Breast epithelium (tissue), 4 donors: ENCODE measurements at regions not wholly inside any gene's neighbourhood (a gene's known extent, or its start where the extent isn't known, plus 50 kb on each side); places are given as distances from the start of the nearest gene placed in this dataset.

ENCODE experiments used
- DNase-seq, 2 donors: peaks; one replicate each; pipeline ENCODE4 v3.0.0-alpha.2; 2019; ENCODE audit warnings: low spot score in 2 of 2
- H3K27ac ChIP-seq, 2 donors: fragments of 200-600 bp; sonication (generic) in 1 of 2; one replicate each; pipeline ENCODE4 v1.5.1; 2016 to 2019; ENCODE audit warnings: mild to moderate bottlenecking in 1 of 2
- H3K27me3 ChIP-seq, 2 donors: fragments of 200-600 bp; sonication (generic) in 1 of 2; one replicate each; pipeline versions ENCODE4 v1.5.1 to v1.6.0; 2017 to 2019; ENCODE audit warnings: control low read depth in 1 of 2, mild to moderate bottlenecking in 1 of 2
- H3K36me3 ChIP-seq: fragments of 200-600 bp; one replicate; pipeline ENCODE4 v1.5.1; 2019
- H3K4me1 ChIP-seq, 2 donors: fragments of 200-600 bp; sonication (generic); one replicate each; pipeline ENCODE4 v1.5.1; 2016 to 2019; ENCODE audit warnings: control low read depth in 1 of 2
- H3K4me3 ChIP-seq, 3 donors: fragments of 200-600 bp; sonication (generic); 1 replicate in 2 of 3; 2 replicates in 1 of 3; pipeline ENCODE4 v1.5.1; 2016 to 2019; ENCODE audit warnings: mild to moderate bottlenecking in 3 of 3, moderate library complexity in 2 of 3
- H3K9me3 ChIP-seq, 2 donors: fragments of 200-600 bp; sonication (generic) in 1 of 2; one replicate each; pipeline ENCODE4 v1.5.1; 2016 to 2019; ENCODE audit warnings: control low read depth in 1 of 2
- CTCF ChIP-seq, 3 donors: fragments of 450-650 bp; IDR thresholded peaks; one replicate each; pipeline ENCODE4 v1.5.1; 2016 to 2017; ENCODE audit warnings: antibody characterized with exemption in 3 of 3, mild to moderate bottlenecking in 3 of 3, moderate library complexity in 3 of 3
- POLR2A ChIP-seq: fragments of 450-650 bp; IDR thresholded peaks from one replicate; pipeline ENCODE4 v1.6.1; 2016; ENCODE audit warnings: antibody characterized with exemption, mild to moderate bottlenecking, moderate library complexity
- POLR2AphosphoS5 ChIP-seq, 3 donors: sonication (generic); formaldehyde crosslinking; IDR thresholded peaks; one replicate each; pipeline ENCODE4 v1.6.1; 2017; ENCODE audit warnings: antibody characterized with exemption in 3 of 3
- intact Hi-C: fragments of 100-400 bp; cut with DNase I; formaldehyde crosslinking; loops from one replicate; pipeline ENCODE4 v1.15.1; 2023; ENCODE audit warnings: low total_unique reads

- no peak for DNase-seq
- H3K27me3 ChIP-seq = no peaks in the 10 kb centered on the region
- no peaks in the 10 kb centered on the region for H3K9me3 ChIP-seq
- no peaks in the 10 kb centered on the region for H3K4me1 ChIP-seq
- H3K36me3 ChIP-seq = no peaks in the 10 kb centered on the region
- TF ChIP-seq POLR2A (no peak), CTCF (IDR thresholded peaks at IDR 0.05) (no peak), POLR2AphosphoS5 (IDR thresholded peaks at IDR 0.05) (no peak)
- H3K4me3 ChIP-seq = no peak overlapping the region
- no peak overlapping the region for H3K27ac ChIP-seq
- intact Hi-C loops = no loop called here
Measured at GRCh38 chr4:165715989-165716388, 157.0 kb upstream of the TLL1 start.

GRCh38 chr4:165716472-165716871 lies 156.6 kb upstream of the TLL1 start:
- Histone ChIP-seq H3K9me3 (no peaks in the 10 kb centered on the region), H3K4me1 (no peaks in the 10 kb centered on the region)
- intact Hi-C loops = no loop called here

GRCh38 chr4:165718660-165719059 lies 154.4 kb upstream of the TLL1 start:
- Histone ChIP-seq H3K9me3 (no peaks in the 10 kb centered on the region), H3K4me3 (no peak overlapping the region), H3K36me3 (no peaks in the 10 kb centered on the region), H3K27ac (no peak overlapping the region), H3K4me1 (no peaks in the 10 kb centered on the region), H3K27me3 (no peaks in the 10 kb centered on the region)
- DNase-seq = no peak
- intact Hi-C loops = no loop called here
- no peak for TF ChIP-seq POLR2AphosphoS5 (IDR thresholded peaks at IDR 0.05)
- TF ChIP-seq CTCF (IDR thresholded peaks at IDR 0.05) = no peak
- TF ChIP-seq POLR2A = no peak

More at GRCh38 chr4:165716472-165716871, 156.6 kb upstream of the TLL1 start:
- no peak for DNase-seq
- Histone ChIP-seq H3K4me3 (no peak overlapping the region), H3K27ac (no peak overlapping the region), H3K36me3 (no peaks in the 10 kb centered on the region), H3K27me3 (no peaks in the 10 kb centered on the region)
- no peak for TF ChIP-seq POLR2AphosphoS5 (IDR thresholded peaks at IDR 0.05)
- no peak for TF ChIP-seq CTCF (IDR thresholded peaks at IDR 0.05)

GRCh38 chr4:165720411-165721082 lies 152.5 kb upstream of the TLL1 start:
- Histone ChIP-seq H3K27ac (no peak overlapping the region), H3K4me3 (no peak overlapping the region), H3K4me1 (no peaks in the 10 kb centered on the region), H3K27me3 (no peaks in the 10 kb centered on the region), H3K36me3 (no peaks in the 10 kb centered on the region), H3K9me3 (no peaks in the 10 kb centered on the region)
- TF ChIP-seq CTCF (IDR thresholded peaks at IDR 0.05) = no peak
- TF ChIP-seq POLR2A = no peak
- no peak for TF ChIP-seq POLR2AphosphoS5 (IDR thresholded peaks at IDR 0.05)
- intact Hi-C loops = no loop called here
- DNase-seq = no peak

GRCh38 chr4:165721815-165722214 lies 151.2 kb upstream of the TLL1 start:
- DNase-seq = no peak
- H3K36me3 ChIP-seq = no peaks in the 10 kb centered on the region
- no peak overlapping the region for H3K4me3 ChIP-seq
- TF ChIP-seq POLR2A (no peak), POLR2AphosphoS5 (IDR thresholded peaks at IDR 0.05) (no peak), CTCF (IDR thresholded peaks at IDR 0.05) (no peak)
- H3K9me3 ChIP-seq = no peaks in the 10 kb centered on the region
- no peaks in the 10 kb centered on the region for H3K4me1 ChIP-seq
- H3K27me3 ChIP-seq = no peaks in the 10 kb centered on the region
- intact Hi-C loops = no loop called here
- H3K27ac ChIP-seq = no peak overlapping the region
